HEK293T (cell line): ENCODE measurements at regions not wholly inside any gene's neighbourhood (a gene's known extent, or its start where the extent isn't known, plus 50 kb on each side); places are given as distances from the start of the nearest gene placed in this dataset.

Experiments used
- CTCF ChIA-PET: fragments of 350-600 bp; formaldehyde crosslinking; extraction: SDS; loops from one replicate; lab custom pipeline; 2021; ENCODE audit warnings: antibody characterized with exemption, inconsistent platforms; lab: Yijun Ruan, JAX
- POLR2A ChIA-PET: fragments of 350-600 bp; formaldehyde crosslinking; extraction: SDS; loops from one replicate; lab custom pipeline; 2020; ENCODE audit warnings: antibody characterized with exemption, inconsistent platforms; lab: Yijun Ruan, JAX
- DNase-seq: peaks from one replicate; pipeline ENCODE4 v3.0.0; 2012; ENCODE audit warnings: mixed read lengths; ENCODE audit errors: extremely low spot score
- ARNT ChIP-seq: fragments of 450-650 bp; IDR thresholded peaks from 2 replicates; pipeline ENCODE4 v1.6.1; 2017; ENCODE audit warnings: mild to moderate bottlenecking
- BHLHE40 ChIP-seq: fragments of 450-650 bp; IDR thresholded peaks from 2 replicates; pipeline ENCODE4 v1.6.1; 2016; ENCODE audit warnings: mild to moderate bottlenecking, moderate library complexity, borderline replicate concordance
- CTBP1 ChIP-seq: fragments of 450-650 bp; IDR thresholded peaks from 2 replicates; pipeline ENCODE4 v1.6.1; 2016; ENCODE audit warnings: borderline replicate concordance
- ELF4 ChIP-seq: fragments of 450-650 bp; IDR thresholded peaks from 2 replicates; pipeline ENCODE4 v1.6.1; 2017; ENCODE audit warnings: antibody characterized with exemption
- FOXA1 ChIP-seq: fragments of 450-650 bp; IDR thresholded peaks from 2 replicates; pipeline ENCODE4 v1.6.1; 2016; ENCODE audit warnings: mild to moderate bottlenecking
- FOXK2 ChIP-seq: fragments of 450-650 bp; IDR thresholded peaks from 2 replicates; pipeline ENCODE4 v1.6.1; 2016; ENCODE audit warnings: mild to moderate bottlenecking
- FOXM1 ChIP-seq: fragments of 450-650 bp; IDR thresholded peaks from 2 replicates; pipeline ENCODE4 v1.6.1; 2017; ENCODE audit warnings: mild to moderate bottlenecking, borderline replicate concordance
- HDGF ChIP-seq: fragments of 450-650 bp; IDR thresholded peaks from 2 replicates; pipeline ENCODE4 v1.6.1; 2017; ENCODE audit warnings: antibody characterized with exemption, borderline replicate concordance
- L3MBTL2 ChIP-seq: fragments of 450-650 bp; conservative IDR thresholded peaks from 2 replicates; pipeline ENCODE4 v1.6.1; 2016; ENCODE audit warnings: mild to moderate bottlenecking
- LEF1 ChIP-seq: fragments of 450-650 bp; IDR thresholded peaks from 2 replicates; pipeline ENCODE4 v1.6.1; 2017; ENCODE audit warnings: mild to moderate bottlenecking, borderline replicate concordance
- NFRKB ChIP-seq: fragments of 450-650 bp; IDR thresholded peaks from 2 replicates; pipeline ENCODE4 v1.6.1; 2016; ENCODE audit warnings: mild to moderate bottlenecking, moderate library complexity
- PKNOX1 ChIP-seq: fragments of 450-650 bp; IDR thresholded peaks from 2 replicates; pipeline ENCODE4 v1.6.1; 2016
- SP1 ChIP-seq: fragments of 450-650 bp; IDR thresholded peaks from 2 replicates; pipeline ENCODE4 v1.6.1; 2017
- SUZ12 ChIP-seq: fragments of 450-650 bp; IDR thresholded peaks from 2 replicates; pipeline ENCODE4 v1.6.1; 2016; ENCODE audit warnings: mild to moderate bottlenecking
- TARDBP ChIP-seq: fragments of 450-650 bp; IDR thresholded peaks from 2 replicates; pipeline ENCODE4 v1.6.1; 2016
- ZNF384 ChIP-seq: fragments of 450-650 bp; IDR thresholded peaks from 2 replicates; pipeline ENCODE4 v1.6.1; 2016

- no peak for DNase-seq
- CTCF ChIA-PET = no interaction called here
- TF ChIP-seq PKNOX1 (no peak), SUZ12 (no peak), TARDBP (no peak), SP1 (no peak), ARNT (no peak), CTBP1 (no peak), LEF1 (no peak), FOXM1 (no peak)
- POLR2A ChIA-PET = no interaction called here
These were observed 483.9 kb downstream of the DNAH5 start for GRCh38 chr5:13460587-13460986.

- ChIA-PET CTCF (interaction anchor here (0.6 kb wide), 1 partner anchor 25 kb away, joined by 3 read pairs; no protein-coding TSS in a partner anchor), POLR2A (no interaction called here)
These were observed 490.4 kb downstream of the DNAH5 start for GRCh38 chr5:13454050-13454449.

GRCh38 chr5:13448843-13449242, 495.6 kb downstream of the DNAH5 start:
- ChIA-PET POLR2A (no interaction called here), CTCF (no interaction called here)
- no peak for TF ChIP-seq SUZ12
- no peak for TF ChIP-seq FOXA1
- TF ChIP-seq LEF1 = no peak
- no peak for TF ChIP-seq FOXM1
- no peak for TF ChIP-seq ELF4
- TF ChIP-seq HDGF = no peak
- no peak for TF ChIP-seq SP1
- no peak for TF ChIP-seq FOXK2
- no peak for TF ChIP-seq ARNT
- DNase-seq = no peak

More at GRCh38 chr5:13454050-13454449, 490.4 kb downstream of the DNAH5 start:
- TF ChIP-seq FOXM1 (no peak), SP1 (no peak), L3MBTL2 (no peak), CTBP1 (no peak), PKNOX1 (no peak), FOXK2 (no peak), BHLHE40 (no peak), FOXA1 (no peak), ZNF384 (no peak), LEF1 (no peak), SUZ12 (no peak), ELF4 (no peak), NFRKB (no peak), HDGF (no peak), ARNT (no peak)
- no peak for DNase-seq

GRCh38 chr5:13439430-13439829, 505.1 kb downstream of the DNAH5 start:
- CTCF ChIA-PET = no interaction called here

GRCh38 chr5:13427827-13428557, 516.5 kb downstream of the DNAH5 start:
- ChIA-PET POLR2A (no interaction called here), CTCF (no interaction called here)
- DNase-seq = no peak
- TF ChIP-seq ARNT (no peak), BHLHE40 (no peak)

More at GRCh38 chr5:13439430-13439829, 505.1 kb downstream of the DNAH5 start:
- POLR2A ChIA-PET = no interaction called here
- no peak for TF ChIP-seq ELF4
- TF ChIP-seq TARDBP = no peak
- no peak for TF ChIP-seq CTBP1
- TF ChIP-seq L3MBTL2 = no peak
- TF ChIP-seq FOXK2 = no peak
- no peak for TF ChIP-seq SP1
- TF ChIP-seq NFRKB = no peak
- TF ChIP-seq FOXM1 = no peak
- TF ChIP-seq BHLHE40 = no peak
- no peak for TF ChIP-seq ARNT
- no peak for TF ChIP-seq SUZ12
- TF ChIP-seq HDGF = no peak
- no peak for TF ChIP-seq PKNOX1
- TF ChIP-seq LEF1 = no peak
- TF ChIP-seq FOXA1 = no peak
- TF ChIP-seq ZNF384 = no peak
- DNase-seq = no peak

GRCh38 chr5:13412040-13412595, 532.4 kb downstream of the DNAH5 start:
- no peak for DNase-seq

More at GRCh38 chr5:13412040-13412595, 532.4 kb downstream of the DNAH5 start:
- no peak for TF ChIP-seq SUZ12
- CTCF ChIA-PET = no interaction called here
- POLR2A ChIA-PET = no interaction called here
